H1 (cell line): ENCODE measurements at regions not wholly inside any gene's neighbourhood (a gene's known extent, or its start where the extent isn't known, plus 50 kb on each side); places are given as distances from the start of the nearest gene placed in this dataset.

Source experiments
- CTCF ChIA-PET: fragments of 300-600 bp; sonication (Branson Sonifier 250); formaldehyde crosslinking; loops from one replicate; lab custom pipeline; 2021; ENCODE audit not compliant: partially characterized antibody; lab: Charles Lee
- POLR2A ChIA-PET: fragments of 300-600 bp; sonication (Branson Sonifier 250); formaldehyde crosslinking; loops from one replicate; lab custom pipeline; 2021; ENCODE audit warnings: inconsistent platforms; ENCODE audit not compliant: partially characterized antibody; lab: Charles Lee
- DNase-seq, 2 experiments: peaks; one replicate each; pipeline versions ENCODE4 v3.0.0 to v3.0.0-alpha.2; 2010 to 2022; ENCODE audit warnings: low spot score in 2 of 2, low read depth in 1 of 2, mixed read lengths in 1 of 2
- FAIRE-seq: peaks from 2 replicates; lab custom pipeline; 2011; peaks lifted over from hg19 to GRCh38; lab: Jason Lieb, UNC
- H2AFZ ChIP-seq: 2 replicates; pipeline ENCODE4 v1.8.1; 2012; ENCODE audit warnings: low read length, inconsistent platforms
- H2AK5ac ChIP-seq: 2 replicates; pipeline ENCODE4 v1.6.1; 2013; ENCODE audit warnings: low read depth, low read length
- H2BK120ac ChIP-seq: replicated peaks from 2 replicates; pipeline ENCODE3; 2013; ENCODE audit warnings: low read depth, low read length, inconsistent platforms
- H2BK12ac ChIP-seq: 2 replicates; pipeline ENCODE4 v1.6.1; 2013; ENCODE audit warnings: low read depth, low read length
- H2BK15ac ChIP-seq: 2 replicates; pipeline ENCODE4 v1.6.1; 2013; ENCODE audit warnings: low read length
- H2BK20ac ChIP-seq: 2 replicates; pipeline ENCODE4 v1.6.1; 2013; ENCODE audit warnings: low read length
- H2BK5ac ChIP-seq: 2 replicates; pipeline ENCODE4 v1.6.1; 2013; ENCODE audit warnings: low read depth, low read length
- H3K14ac ChIP-seq: 2 replicates; pipeline ENCODE4 v1.6.1; 2013; ENCODE audit warnings: inconsistent platforms; ENCODE audit not compliant: insufficient read length
- H3K18ac ChIP-seq: 2 replicates; pipeline ENCODE4 v1.6.1; 2013; ENCODE audit warnings: low read length; ENCODE audit errors: extremely low read depth
- H3K23ac ChIP-seq: 2 replicates; pipeline ENCODE4 v1.6.1; 2013; ENCODE audit warnings: inconsistent platforms; ENCODE audit not compliant: insufficient read length
- H3K23me2 ChIP-seq: 2 replicates; pipeline ENCODE4 v1.6.1; 2013; ENCODE audit warnings: low read depth, low read length
- H3K27ac ChIP-seq: 2 replicates; pipeline ENCODE4 v1.6.1; 2011; ENCODE audit warnings: low read depth, low read length, inconsistent platforms
- H3K27me3 ChIP-seq, 4 experiments: replicated peaks in 1 of 4; 1 replicate in 1 of 4; 2 replicates in 3 of 4; pipeline versions ENCODE4 v1.6.1 to v1.8.1; 2011 to 2013; ENCODE audit warnings: low read length in 3 of 4, mild to moderate bottlenecking in 3 of 4, inconsistent platforms in 2 of 4, mixed read lengths in 2 of 4, moderate library complexity in 1 of 4; ENCODE audit not compliant: control insufficient read depth in 3 of 4, insufficient read depth in 3 of 4; ENCODE audit errors: extremely low read depth in 1 of 4
- H3K36me3 ChIP-seq, 4 experiments: 2 replicates each; pipeline versions ENCODE4 v1.6.1 to v1.8.1; 2011 to 2013; ENCODE audit warnings: mild to moderate bottlenecking in 4 of 4, low read length in 3 of 4, moderate library complexity in 2 of 4, control low read depth in 1 of 4, inconsistent platforms in 1 of 4; ENCODE audit not compliant: insufficient read depth in 4 of 4, control insufficient read depth in 2 of 4
- H3K4ac ChIP-seq: replicated peaks from 2 replicates; pipeline ENCODE3; 2013; ENCODE audit warnings: low read length, low read depth, mixed read lengths, inconsistent platforms; ENCODE audit not compliant: insufficient read length
- H3K4me1 ChIP-seq, 4 experiments: replicated peaks in 1 of 4; 1 replicate in 1 of 4; 2 replicates in 3 of 4; pipeline versions ENCODE4 v1.6.1 to v1.8.1; 2011 to 2013; ENCODE audit warnings: low read length in 3 of 4, inconsistent platforms in 2 of 4, mixed read lengths in 1 of 4; ENCODE audit not compliant: insufficient read depth in 4 of 4, control insufficient read depth in 3 of 4
- H3K4me2 ChIP-seq, 2 experiments: 2 replicates each; pipeline versions ENCODE4 v1.6.1 to v1.8.1; 2011 to 2013; ENCODE audit warnings: low read depth in 2 of 2, low read length in 2 of 2, control low read depth in 1 of 2, inconsistent platforms in 1 of 2, mild to moderate bottlenecking in 1 of 2; ENCODE audit not compliant: insufficient read depth in 1 of 2
- H3K4me3 ChIP-seq, 4 experiments: fragments of 200-600, 300-600 bp in 1 of 4; sonication (generic), shearing (Covaris generic), sonication (Bioruptor Twin) in 1 of 4; 2 replicates each; pipeline versions ENCODE4 v1.5.1 to v1.8.1; 2011 to 2016; ENCODE audit warnings: low read length in 4 of 4, low read depth in 3 of 4, control low read depth in 2 of 4, inconsistent platforms in 2 of 4, mild to moderate bottlenecking in 2 of 4, mixed read lengths in 1 of 4, moderate library complexity in 1 of 4; ENCODE audit not compliant: insufficient read depth in 2 of 4; ENCODE audit errors: extremely low read depth in 1 of 4
- H3K56ac ChIP-seq: replicated peaks from 2 replicates; pipeline ENCODE3; 2013; ENCODE audit warnings: low read depth, mild to moderate bottlenecking, mixed read lengths, low read length, inconsistent platforms; ENCODE audit not compliant: insufficient read length
- H3K79me1 ChIP-seq: 2 replicates; pipeline ENCODE4 v1.6.1; 2013; ENCODE audit warnings: low read depth, low read length, control low read depth
- H3K79me2 ChIP-seq, 2 experiments: 2 replicates each; pipeline versions ENCODE4 v1.6.1 to v1.8.1; 2012 to 2013; ENCODE audit warnings: low read length in 2 of 2, mild to moderate bottlenecking in 2 of 2, inconsistent platforms in 1 of 2; ENCODE audit not compliant: insufficient read depth in 2 of 2, control insufficient read depth in 1 of 2
- H3K9ac ChIP-seq, 4 experiments: replicated peaks in 1 of 4; 1 replicate in 1 of 4; 2 replicates in 3 of 4; pipeline versions ENCODE4 v1.6.1 to v1.8.1; 2011 to 2013; ENCODE audit warnings: low read depth in 3 of 4, low read length in 3 of 4, control low read depth in 2 of 4, mild to moderate bottlenecking in 2 of 4, moderate library complexity in 2 of 4, inconsistent platforms in 1 of 4; ENCODE audit errors: extremely low read depth in 1 of 4
- H3K9me3 ChIP-seq, 2 experiments: 2 replicates each; pipeline versions ENCODE4 v1.6.1 to v1.8.1; 2012 to 2013; ENCODE audit warnings: mild to moderate bottlenecking in 2 of 2, moderate library complexity in 2 of 2, control low read depth in 1 of 2, inconsistent platforms in 1 of 2, low read depth in 1 of 2, low read length in 1 of 2, mixed read lengths in 1 of 2; ENCODE audit not compliant: insufficient read depth in 2 of 2
- H4K20me1 ChIP-seq, 2 experiments: replicated peaks in 1 of 2; 2 replicates each; pipeline versions ENCODE3 to v1.8.1; 2011 to 2013; ENCODE audit warnings: inconsistent platforms in 2 of 2, low read length in 2 of 2, mild to moderate bottlenecking in 1 of 2; ENCODE audit not compliant: insufficient read depth in 2 of 2, control insufficient read depth in 1 of 2
- H4K5ac ChIP-seq: 2 replicates; pipeline ENCODE4 v1.6.1; 2013; ENCODE audit warnings: low read length, low read depth, mixed read lengths, inconsistent platforms; ENCODE audit not compliant: insufficient read length
- H4K8ac ChIP-seq: 2 replicates; pipeline ENCODE4 v1.8.0; 2013; ENCODE audit warnings: mild to moderate bottlenecking, moderate library complexity, low read length, inconsistent platforms; ENCODE audit not compliant: insufficient read depth; ENCODE audit errors: extremely low read depth
- H4K91ac ChIP-seq: replicated peaks from 2 replicates; pipeline ENCODE3; 2013; ENCODE audit warnings: low read length, mixed read lengths, inconsistent platforms; ENCODE audit not compliant: insufficient read length
- EZH2 ChIP-seq: fragments of 200-600 bp; sonication (generic); IDR thresholded peaks from 2 replicates; pipeline ENCODE4 v1.7.1; 2012; ENCODE audit warnings: low read depth, mild to moderate bottlenecking, moderate library complexity, low read length, inconsistent platforms; ENCODE audit not compliant: severe bottlenecking
- SRF ChIP-seq: IDR thresholded peaks from 2 replicates; pipeline ENCODE4 v1.6.1; 2011; ENCODE audit warnings: mild to moderate bottlenecking, low read depth, low read length, moderate library complexity
- WGBS, 2 experiments: shearing (Covaris generic) in 1 of 2; methylation state at CpG; one replicate each; pipeline versions ENCODE4 v1.1.6 to v1.1.7; 2013 to 2015; ENCODE audit warnings: low lambda C conversion rate in 2 of 2, mixed read lengths in 2 of 2, inconsistent platforms in 1 of 2, low coverage in 1 of 2, missing lambda C conversion rate in 1 of 2; ENCODE audit not compliant: insufficient replicate concordance in 2 of 2, insufficient coverage in 1 of 2, insufficient read length in 1 of 2; ENCODE audit errors: extremely low coverage in 1 of 2, missing lambda C conversion rate in 1 of 2; 5-methylcytosine and 5-hydroxymethylcytosine counted together

DNA sequence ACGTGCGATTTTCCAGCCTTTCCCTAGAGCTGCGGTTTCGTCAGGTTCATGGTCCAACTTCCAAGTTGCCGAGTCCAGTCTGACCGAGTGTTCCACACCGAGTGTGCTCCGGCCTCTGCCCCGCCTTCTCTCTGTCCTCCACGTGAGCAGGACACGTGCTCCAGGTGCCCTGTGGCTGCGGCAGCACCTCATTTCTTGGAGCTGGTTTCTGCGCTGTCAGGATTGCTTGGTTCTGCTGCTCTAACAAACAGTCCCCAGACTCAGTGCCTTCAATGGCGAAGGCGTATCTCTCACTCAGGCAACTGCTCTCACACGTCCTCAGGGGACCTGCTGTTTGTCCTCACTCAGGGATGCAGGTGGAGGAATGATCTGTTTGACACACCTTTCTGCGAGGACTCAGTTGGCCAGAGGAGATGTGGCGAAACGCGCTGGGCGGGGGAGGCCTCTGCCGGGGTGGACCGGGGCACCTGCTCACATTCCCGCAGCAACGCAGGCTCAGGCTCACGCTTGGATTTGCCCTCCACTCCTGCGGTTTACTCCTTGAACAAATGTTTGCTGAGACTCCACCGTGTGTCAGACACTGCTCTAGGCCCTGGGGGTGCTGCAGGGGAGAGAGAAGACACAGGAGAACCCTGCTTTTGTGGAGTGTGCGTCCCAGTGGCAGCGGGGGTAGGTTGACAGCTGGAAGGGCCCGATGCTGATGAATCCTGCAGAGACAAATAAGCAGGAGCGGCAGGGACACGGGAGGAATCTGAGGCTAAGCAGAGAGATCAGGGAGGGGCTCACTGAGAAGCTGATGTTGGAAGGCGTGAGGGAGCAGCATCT lies 63.4 kb upstream of the FBRSL1 start:
- peaks cover 0 to 26% (median 21%) of the 10 kb centered on the region in 4 experiments; a peak in 6 of 7 replicates for H3K4me1 ChIP-seq

More for the DNA sequence above, 63.4 kb upstream of the FBRSL1 start:
- no peak overlapping the region for H3K9ac ChIP-seq
- no peak overlapping the region for H2BK120ac ChIP-seq
- H3K79me2 ChIP-seq = no peaks in the 10 kb centered on the region
- no peak overlapping the region for H3K23ac ChIP-seq
- CTCF ChIA-PET = interaction anchor here (0.9 to 5.8 kb wide), 5 partner anchors 12 to 188 kb away, joined by 3 to 43 read pairs (median 6); no protein-coding TSS in a partner anchor
- no peak overlapping the region for H4K8ac ChIP-seq
- peaks cover 14 to 34% of the 10 kb centered on the region in 2 experiments; a peak in 3 of 4 replicates for H3K9me3 ChIP-seq
- no peak overlapping the region for H3K56ac ChIP-seq
- TF ChIP-seq SRF = no peak
- TF ChIP-seq EZH2 = no peak
- no peak overlapping the region for H3K4me3 ChIP-seq
- H4K91ac ChIP-seq = no peak overlapping the region
- no peak overlapping the region for H2AFZ ChIP-seq
- H2AK5ac ChIP-seq = no peak overlapping the region; the same call in 1 of the 2 replicates
- H3K36me3 ChIP-seq = no peaks in the 10 kb centered on the region
- WGBS, 2 experiments = 89% methylated on average over 34 of the region's 34 CpGs; no CpG with 5 or more reads in 1 of the 2 experiments
- no peaks in the 10 kb centered on the region for H3K23me2 ChIP-seq
- no peak overlapping the region for H3K4ac ChIP-seq
- no peak overlapping the region for H3K14ac ChIP-seq
- POLR2A ChIA-PET = interaction anchor here (0.6 to 1.1 kb wide), 2 partner anchors 18 to 53 kb away, joined by 3 read pairs; no protein-coding TSS in a partner anchor
- H4K5ac ChIP-seq = no peak overlapping the region
- H2BK15ac ChIP-seq = no peak overlapping the region
- no peak overlapping the region for H2BK20ac ChIP-seq
- no peak for DNase-seq
- no peak overlapping the region for H3K4me2 ChIP-seq
- no peak overlapping the region for H3K27ac ChIP-seq
- H4K20me1 ChIP-seq = peaks cover 0 to 5% of the 10 kb centered on the region in 2 experiments
- peaks cover 28 to 85% (median 74%) of the 10 kb centered on the region in 4 experiments for H3K27me3 ChIP-seq
- H3K18ac ChIP-seq = no peak overlapping the region
- FAIRE-seq = no peak
- H2BK12ac ChIP-seq = no peak overlapping the region
- H2BK5ac ChIP-seq = no peak overlapping the region
- H3K79me1 ChIP-seq = no peaks in the 10 kb centered on the region
